CD4-positive, alpha-beta T cell treated with Interferon alpha-2 for 1 hour (primary cell): ENCODE measurements at regions not wholly inside any gene's neighbourhood (a gene's known extent, or its start where the extent isn't known, plus 50 kb on each side); places are given as distances from the start of the nearest gene placed in this dataset.

Experiments
- DNase-seq, 2 donors: peaks; one replicate each; pipeline ENCODE4 v3.0.0-alpha.2; 2020 to 2022

DNA sequence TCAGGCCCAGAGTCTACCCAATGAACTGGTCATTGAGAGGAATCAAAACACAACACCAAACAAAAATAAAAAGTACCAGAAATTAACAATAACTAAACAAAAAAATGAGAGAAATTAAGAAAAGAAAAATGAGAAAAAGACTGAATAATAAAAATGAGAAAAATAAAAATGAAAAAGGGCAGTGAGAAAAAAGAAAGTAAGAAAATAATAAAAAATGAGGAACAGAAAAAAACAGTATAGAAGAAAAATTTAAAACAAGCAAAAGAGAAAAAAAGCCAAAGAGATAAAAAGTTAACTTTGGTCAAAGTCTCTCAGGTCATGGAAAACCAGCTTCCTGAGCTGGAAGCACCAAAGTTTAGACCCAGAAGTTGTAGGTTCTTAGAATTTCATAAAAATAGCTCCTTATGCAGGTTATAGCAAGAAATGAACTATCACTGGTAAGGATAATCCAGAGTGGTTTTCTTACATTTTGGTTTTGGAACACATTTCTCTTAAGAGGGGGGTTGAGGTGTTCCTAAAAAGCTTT lies 51.0 kb upstream of the WDR17 start:
- no peak for DNase-seq
